ENCODE measurements at regions not wholly inside any gene's neighbourhood (a gene's known extent, or its start where the extent isn't known, plus 50 kb on each side); places are given as distances from the start of the nearest gene placed in this dataset.
A peak's percentile ranks its signal among the peaks of the same experiment; 100 is the strongest.

- in situ Hi-C loops (cut with MboI; ENCODE audit: low pct_unique_long_range_greater_than_20kb, low sequenced_read_pairs), result no loop called here
- no peak for DNase-seq
Measured at GRCh38 chr2:111219285-111219684, 98.6 kb downstream of the BCL2L11 start.

- DNase-seq, result no peak
- in situ Hi-C loops (cut with MboI; ENCODE audit: low pct_unique_long_range_greater_than_20kb, low sequenced_read_pairs), result no loop called here
Measured at GRCh38 chr2:111219734-111220505, 99.2 kb downstream of the BCL2L11 start.

GRCh38 chr2:111220962-111221361, 100.2 kb downstream of the BCL2L11 start:
- no peak for DNase-seq
- in situ Hi-C loops (cut with MboI; ENCODE audit: low pct_unique_long_range_greater_than_20kb, low sequenced_read_pairs), result no loop called here

GRCh38 chr2:111221701-111222100, 101.0 kb downstream of the BCL2L11 start:
- in situ Hi-C loops (cut with MboI; ENCODE audit: low pct_unique_long_range_greater_than_20kb, low sequenced_read_pairs), result no loop called here
- DNase-seq, result peak; percentile 26

GRCh38 chr2:111222204-111222866, 101.6 kb downstream of the BCL2L11 start:
- in situ Hi-C loops (cut with MboI; ENCODE audit: low pct_unique_long_range_greater_than_20kb, low sequenced_read_pairs), result no loop called here
- DNase-seq, result peak; percentile 28

GRCh38 chr2:111225856-111226255, 105.1 kb downstream of the BCL2L11 start:
- DNase-seq, result no peak
- in situ Hi-C loops (cut with MboI; ENCODE audit: low pct_unique_long_range_greater_than_20kb, low sequenced_read_pairs), result no loop called here

- in situ Hi-C loops (cut with MboI; ENCODE audit: low pct_unique_long_range_greater_than_20kb, low sequenced_read_pairs), result no loop called here
- peak; percentile 85 for DNase-seq
Measured at GRCh38 chr2:111226876-111227700, 106.4 kb downstream of the BCL2L11 start.

- in situ Hi-C loops (cut with MboI; ENCODE audit: low pct_unique_long_range_greater_than_20kb, low sequenced_read_pairs), result no loop called here
- DNase-seq, result no peak
Measured at GRCh38 chr2:111227716-111228141, 107.0 kb downstream of the BCL2L11 start.

- in situ Hi-C loops (cut with MboI; ENCODE audit: low pct_unique_long_range_greater_than_20kb, low sequenced_read_pairs), result no loop called here
- no peak for DNase-seq
Measured at GRCh38 chr2:111231532-111232252, 111.0 kb downstream of the BCL2L11 start.

GRCh38 chr2:111235192-111236015, 114.7 kb downstream of the BCL2L11 start:
- DNase-seq, result no peak
- in situ Hi-C loops (cut with MboI; ENCODE audit: low pct_unique_long_range_greater_than_20kb, low sequenced_read_pairs), result no loop called here

GRCh38 chr2:111236025-111236424, 115.3 kb downstream of the BCL2L11 start:
- DNase-seq, result no peak
- in situ Hi-C loops (cut with MboI; ENCODE audit: low pct_unique_long_range_greater_than_20kb, low sequenced_read_pairs), result no loop called here

GRCh38 chr2:111238296-111238695, 117.6 kb downstream of the BCL2L11 start:
- in situ Hi-C loops (cut with MboI; ENCODE audit: low pct_unique_long_range_greater_than_20kb, low sequenced_read_pairs), result no loop called here

GRCh38 chr2:111239107-111239506, 118.4 kb downstream of the BCL2L11 start:
- DNase-seq, result peak; percentile 76
- in situ Hi-C loops (cut with MboI; ENCODE audit: low pct_unique_long_range_greater_than_20kb, low sequenced_read_pairs), result no loop called here

More at GRCh38 chr2:111238296-111238695, 117.6 kb downstream of the BCL2L11 start:
- DNase-seq, result peak; percentile 60

GRCh38 chr2:111239581-111240249, 119.0 kb downstream of the BCL2L11 start:
- in situ Hi-C loops (cut with MboI; ENCODE audit: low pct_unique_long_range_greater_than_20kb, low sequenced_read_pairs), result no loop called here
- DNase-seq, result no peak

- in situ Hi-C loops (cut with MboI; ENCODE audit: low pct_unique_long_range_greater_than_20kb, low sequenced_read_pairs), result no loop called here
- DNase-seq, result no peak
Measured at GRCh38 chr2:111243295-111243694, 122.6 kb downstream of the BCL2L11 start.

- no peak for DNase-seq
- in situ Hi-C loops (cut with MboI; ENCODE audit: low pct_unique_long_range_greater_than_20kb, low sequenced_read_pairs), result no loop called here
Measured at GRCh38 chr2:111244864-111245263, 124.2 kb downstream of the BCL2L11 start.

GRCh38 chr2:111246620-111247061, 125.9 kb downstream of the BCL2L11 start:
- DNase-seq, result no peak
- in situ Hi-C loops (cut with MboI; ENCODE audit: low pct_unique_long_range_greater_than_20kb, low sequenced_read_pairs), result no loop called here

- in situ Hi-C loops (cut with MboI; ENCODE audit: low pct_unique_long_range_greater_than_20kb, low sequenced_read_pairs), result no loop called here
- DNase-seq, result no peak
Measured at GRCh38 chr2:111247491-111247890, 126.8 kb downstream of the BCL2L11 start.
